Natural killer cell (primary cell): ENCODE measurements at regions not wholly inside any gene's neighbourhood (a gene's known extent, or its start where the extent isn't known, plus 50 kb on each side); places are given as distances from the start of the nearest gene placed in this dataset.

Experiments used
- ATAC-seq, 3 donors: fragments of 150-1000 bp in 2 of 3; fragments of 200-7000 bp in 1 of 3; cut with Tn5 transposase; 1 replicate in 1 of 3; 2 replicates in 2 of 3; pipeline ENCODE4 v1.10.0; 2021; ENCODE audit warnings: mild to moderate bottlenecking in 2 of 3, moderate library complexity in 2 of 3
- DNase-seq, 2 donors: peaks; one replicate each; pipeline versions ENCODE4 v3.0.0 to v3.0.0-alpha.2; 2013 to 2021; ENCODE audit warnings: mixed read lengths in 1 of 2
- H3K27ac ChIP-seq: one replicate; pipeline ENCODE4 v1.5.1; 2013; ENCODE audit warnings: mild to moderate bottlenecking, low read length
- H3K27me3 ChIP-seq: one replicate; pipeline ENCODE4 v1.6.1; 2013; ENCODE audit warnings: low read length; ENCODE audit not compliant: control insufficient read depth, insufficient read depth
- H3K36me3 ChIP-seq: one replicate; pipeline ENCODE4 v1.6.1; 2013; ENCODE audit warnings: low read length; ENCODE audit not compliant: control insufficient read depth, insufficient read depth
- H3K4me1 ChIP-seq: one replicate; pipeline ENCODE4 v1.6.1; 2013; ENCODE audit warnings: low read length; ENCODE audit not compliant: control insufficient read depth, insufficient read depth
- H3K4me3 ChIP-seq: one replicate; pipeline ENCODE4 v1.5.1; 2013; ENCODE audit warnings: low read length
- H3K9me3 ChIP-seq: one replicate; pipeline ENCODE4 v1.6.1; 2013; ENCODE audit warnings: low read length; ENCODE audit not compliant: control insufficient read depth, insufficient read depth
- H3K27ac Mint-ChIP-seq, 2 donors: one replicate each; pipeline ENCODE4 v1.8.0; 2022; ENCODE audit warnings: mild to moderate bottlenecking in 2 of 2, mixed read lengths in 2 of 2, moderate library complexity in 1 of 2
- H3K27me3 Mint-ChIP-seq, 2 donors: one replicate each; pipeline ENCODE4 v1.8.0; 2022; ENCODE audit warnings: low read depth in 2 of 2, mixed read lengths in 2 of 2
- H3K36me3 Mint-ChIP-seq: one replicate; pipeline ENCODE4 v1.8.0; 2022; ENCODE audit warnings: mixed read lengths
- H3K4me1 Mint-ChIP-seq, 2 donors: one replicate each; pipeline ENCODE4 v1.8.0; 2022; ENCODE audit warnings: mixed read lengths in 2 of 2
- H3K4me3 Mint-ChIP-seq: one replicate; pipeline ENCODE4 v1.8.0; 2022; ENCODE audit warnings: mild to moderate bottlenecking, moderate library complexity, mixed read lengths
- H3K9me3 Mint-ChIP-seq, 2 donors: one replicate each; pipeline ENCODE4 v1.8.0; 2022; ENCODE audit warnings: mixed read lengths in 2 of 2
- CTCF ChIP-seq: fragments of 200-600 bp; IDR thresholded peaks from one replicate; pipeline ENCODE4 v1.8.0; 2022; ENCODE audit warnings: antibody characterized with exemption
- WGBS: methylation state at CpG from one replicate; pipeline ENCODE4 v1.1.7; 2013; ENCODE audit warnings: missing lambda C conversion rate; ENCODE audit not compliant: insufficient coverage; 5-methylcytosine and 5-hydroxymethylcytosine counted together
- intact Hi-C: fragments of 100-400 bp; cut with micrococcal nuclease; formaldehyde crosslinking; loops from one replicate; pipeline ENCODE4 v1.14.2; 2022

GRCh38 chr2:11012131-11012693, 100.5 kb downstream of the KCNF1 start:
- Mint-ChIP-seq H3K9me3 (no peaks in the 10 kb centered on the region), H3K4me1 (no peaks in the 10 kb centered on the region), H3K27me3 (peaks cover 17 to 18% of the 10 kb centered on the region in 2 donors), H3K4me3 (no peak overlapping the region), H3K36me3 (no peaks in the 10 kb centered on the region), H3K27ac (no peak overlapping the region)
- Histone ChIP-seq H3K27ac (no peak overlapping the region), H3K4me1 (no peaks in the 10 kb centered on the region), H3K27me3 (no peaks in the 10 kb centered on the region), H3K4me3 (no peak overlapping the region), H3K36me3 (no peaks in the 10 kb centered on the region), H3K9me3 (peaks cover 8% of the 10 kb centered on the region)
- TF ChIP-seq CTCF, result no peak
- 73% methylated on average over 6 of the region's 6 CpGs for WGBS
- intact Hi-C loops, result no loop called here
- no peak for ATAC-seq
- DNase-seq, result no peak

- peaks cover 8% of the 10 kb centered on the region for H3K9me3 ChIP-seq
- no peak for DNase-seq
- intact Hi-C loops, result no loop called here
- H3K4me1 Mint-ChIP-seq, result no peaks in the 10 kb centered on the region
- no peaks in the 10 kb centered on the region for H3K27me3 ChIP-seq
- 85% methylated on average over 6 of the region's 6 CpGs for WGBS
- no peaks in the 10 kb centered on the region for H3K36me3 ChIP-seq
- peaks cover 14 to 25% of the 10 kb centered on the region in 2 donors for H3K27me3 Mint-ChIP-seq
- H3K9me3 Mint-ChIP-seq, result no peaks in the 10 kb centered on the region
- H3K27ac Mint-ChIP-seq, result no peak overlapping the region
- H3K36me3 Mint-ChIP-seq, result no peaks in the 10 kb centered on the region
- no peak for TF ChIP-seq CTCF
- no peak for ATAC-seq
- H3K4me3 Mint-ChIP-seq, result no peak overlapping the region
- H3K27ac ChIP-seq, result no peak overlapping the region
- H3K4me3 ChIP-seq, result no peak overlapping the region
- H3K4me1 ChIP-seq, result no peaks in the 10 kb centered on the region
Observed at GRCh38 chr2:11013196-11013595, 101.5 kb downstream of the KCNF1 start.

- Histone ChIP-seq H3K36me3 (no peaks in the 10 kb centered on the region), H3K4me1 (no peaks in the 10 kb centered on the region), H3K27ac (no peak overlapping the region), H3K9me3 (peaks cover 8% of the 10 kb centered on the region), H3K27me3 (no peaks in the 10 kb centered on the region), H3K4me3 (no peak overlapping the region)
- Mint-ChIP-seq H3K4me1 (no peaks in the 10 kb centered on the region), H3K36me3 (no peaks in the 10 kb centered on the region), H3K27me3 (peaks cover 17 to 33% of the 10 kb centered on the region in 2 donors), H3K4me3 (no peak overlapping the region), H3K9me3 (no peaks in the 10 kb centered on the region), H3K27ac (no peak overlapping the region)
- 78% methylated on average over 3 of the region's 4 CpGs for WGBS
- TF ChIP-seq CTCF, result no peak
- DNase-seq (no peak), ATAC-seq (no peak)
- intact Hi-C loops, result no loop called here
Observed at GRCh38 chr2:11014026-11014425, 102.3 kb downstream of the KCNF1 start.

- Histone ChIP-seq H3K4me1 (no peaks in the 10 kb centered on the region), H3K9me3 (no peaks in the 10 kb centered on the region), H3K4me3 (no peak overlapping the region), H3K36me3 (no peaks in the 10 kb centered on the region), H3K27me3 (no peaks in the 10 kb centered on the region), H3K27ac (no peak overlapping the region)
- Mint-ChIP-seq H3K4me3 (no peak overlapping the region), H3K27me3 (peaks cover 19 to 54% of the 10 kb centered on the region in 2 donors), H3K9me3 (no peaks in the 10 kb centered on the region), H3K36me3 (no peaks in the 10 kb centered on the region), H3K27ac (no peak overlapping the region), H3K4me1 (no peaks in the 10 kb centered on the region)
- WGBS, result 84% methylated on average over 7 of the region's 7 CpGs
- no peak for TF ChIP-seq CTCF
- DNase-seq, result no peak
- intact Hi-C loops, result no loop called here
- no peak for ATAC-seq
Observed at GRCh38 chr2:11016735-11017388, 105.1 kb downstream of the KCNF1 start.
